Transverse colon (tissue), 3 donors: ENCODE measurements at regions not wholly inside any gene's neighbourhood (a gene's known extent, or its start where the extent isn't known, plus 50 kb on each side); places are given as distances from the start of the nearest gene placed in this dataset.

Experiments used
- POLR2A ChIP-seq: fragments of 450-650 bp; IDR thresholded peaks from one replicate; pipeline ENCODE4 v1.6.1; 2016; ENCODE audit warnings: antibody characterized with exemption, mild to moderate bottlenecking, moderate library complexity
- TF ChIP-seq, protein P1 (sequence below), 5 experiments: fragments of 200-600 bp in 3 of 5; fragments of 450-650 bp in 2 of 5; sonication (generic) in 3 of 5; IDR thresholded peaks; 1 replicate in 2 of 5; 2 replicates in 3 of 5; pipeline ENCODE4 v1.5.1; 2016 to 2017; ENCODE audit warnings: antibody characterized with exemption in 5 of 5, inconsistent platforms in 3 of 5, mild to moderate bottlenecking in 2 of 5, moderate library complexity in 1 of 5

GRCh38 chr2:228355897-228356296 is 174.4 kb upstream of the SPHKAP start:
- TF ChIP-seq POLR2A: no peak
- TF ChIP-seq, protein P1, sequence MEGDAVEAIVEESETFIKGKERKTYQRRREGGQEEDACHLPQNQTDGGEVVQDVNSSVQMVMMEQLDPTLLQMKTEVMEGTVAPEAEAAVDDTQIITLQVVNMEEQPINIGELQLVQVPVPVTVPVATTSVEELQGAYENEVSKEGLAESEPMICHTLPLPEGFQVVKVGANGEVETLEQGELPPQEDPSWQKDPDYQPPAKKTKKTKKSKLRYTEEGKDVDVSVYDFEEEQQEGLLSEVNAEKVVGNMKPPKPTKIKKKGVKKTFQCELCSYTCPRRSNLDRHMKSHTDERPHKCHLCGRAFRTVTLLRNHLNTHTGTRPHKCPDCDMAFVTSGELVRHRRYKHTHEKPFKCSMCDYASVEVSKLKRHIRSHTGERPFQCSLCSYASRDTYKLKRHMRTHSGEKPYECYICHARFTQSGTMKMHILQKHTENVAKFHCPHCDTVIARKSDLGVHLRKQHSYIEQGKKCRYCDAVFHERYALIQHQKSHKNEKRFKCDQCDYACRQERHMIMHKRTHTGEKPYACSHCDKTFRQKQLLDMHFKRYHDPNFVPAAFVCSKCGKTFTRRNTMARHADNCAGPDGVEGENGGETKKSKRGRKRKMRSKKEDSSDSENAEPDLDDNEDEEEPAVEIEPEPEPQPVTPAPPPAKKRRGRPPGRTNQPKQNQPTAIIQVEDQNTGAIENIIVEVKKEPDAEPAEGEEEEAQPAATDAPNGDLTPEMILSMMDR (IDR thresholded peaks at IDR 0.05): no peak
